ENCODE measurements at regions not wholly inside any gene's neighbourhood (a gene's known extent, or its start where the extent isn't known, plus 50 kb on each side); places are given as distances from the start of the nearest gene placed in this dataset.

- Mint-ChIP-seq H3K4me1 (no peaks in the 10 kb centered on the region), H3K27ac (no peak overlapping the region), H3K36me3 (no peaks in the 10 kb centered on the region), H3K4me3 (no peak overlapping the region), H3K9me3 (no peaks in the 10 kb centered on the region), H3K27me3 (no peaks in the 10 kb centered on the region)
- POLR2A ChIA-PET, result no interaction called here
- Histone ChIP-seq H3K27me3 (replicated peaks in 1 of 2; ENCODE audit: control insufficient read depth in 2 of 2, extremely low read depth in 1 of 2, insufficient read depth in 2 of 2, low read length in 1 of 2) (no peaks in the 10 kb centered on the region), H3K4me1 (ENCODE audit: control insufficient read depth in 1 of 2, extremely low read depth in 1 of 2, insufficient read depth in 2 of 2, low read length in 2 of 2) (no peaks in the 10 kb centered on the region), H3K9me3 (no peaks in the 10 kb centered on the region), H3K4me3 (ENCODE audit: control insufficient read depth in 1 of 2, extremely low read depth in 1 of 2, low read length in 1 of 2) (no peak overlapping the region), H3K36me3 (ENCODE audit: control insufficient read depth in 2 of 2, extremely low read depth in 1 of 2, insufficient read depth in 1 of 2, low read length in 1 of 2) (no peaks in the 10 kb centered on the region), H3K27ac (ENCODE audit: low read length) (no peak overlapping the region)
- ATAC-seq (replicated peaks in 1 of 4) (no peak), DNase-seq (no peak)
- CTCF ChIA-PET, result interaction anchor here in 1 of 2 donors (0.6 kb wide), 1 partner anchor 20 kb away, joined by 4 read pairs; no protein-coding TSS in a partner anchor
Measured at GRCh38 chr13:104251931-104252330, 1185.7 kb upstream of the SLC10A2 start.

- Histone ChIP-seq H3K9me3 (no peaks in the 10 kb centered on the region), H3K36me3 (ENCODE audit: control insufficient read depth in 2 of 2, extremely low read depth in 1 of 2, insufficient read depth in 1 of 2, low read length in 1 of 2) (no peaks in the 10 kb centered on the region), H3K27ac (ENCODE audit: low read length) (no peak overlapping the region), H3K4me3 (ENCODE audit: control insufficient read depth in 1 of 2, extremely low read depth in 1 of 2, low read length in 1 of 2) (no peak overlapping the region), H3K27me3 (replicated peaks in 1 of 2; ENCODE audit: control insufficient read depth in 2 of 2, extremely low read depth in 1 of 2, insufficient read depth in 2 of 2, low read length in 1 of 2) (no peaks in the 10 kb centered on the region), H3K4me1 (ENCODE audit: control insufficient read depth in 1 of 2, extremely low read depth in 1 of 2, insufficient read depth in 2 of 2, low read length in 2 of 2) (no peaks in the 10 kb centered on the region)
- no peak overlapping the region for H3K4me3 Mint-ChIP-seq
- H3K27ac Mint-ChIP-seq, result no peak overlapping the region
- H3K27me3 Mint-ChIP-seq, result no peaks in the 10 kb centered on the region
- no peak for ATAC-seq (replicated peaks in 1 of 4)
- no peak for DNase-seq
- POLR2A ChIA-PET, result no interaction called here
- H3K4me1 Mint-ChIP-seq, result no peaks in the 10 kb centered on the region
- H3K9me3 Mint-ChIP-seq, result peaks cover 0 to 2% (median 0%) of the 10 kb centered on the region in 3 donors
- H3K36me3 Mint-ChIP-seq, result no peaks in the 10 kb centered on the region
- CTCF ChIA-PET, result no interaction called here
Measured at GRCh38 chr13:104246955-104247354, 1180.7 kb upstream of the SLC10A2 start.

GRCh38 chr13:104206450-104207044, 1140.3 kb upstream of the SLC10A2 start:
- CTCF ChIA-PET, result no interaction called here
- ATAC-seq (replicated peaks in 1 of 4) (no peak), DNase-seq (no peak)
- Histone ChIP-seq H3K27me3 (replicated peaks in 1 of 2; ENCODE audit: control insufficient read depth in 2 of 2, extremely low read depth in 1 of 2, insufficient read depth in 2 of 2, low read length in 1 of 2) (no peaks in the 10 kb centered on the region), H3K27ac (ENCODE audit: low read length) (no peak overlapping the region), H3K36me3 (ENCODE audit: control insufficient read depth in 2 of 2, extremely low read depth in 1 of 2, insufficient read depth in 1 of 2, low read length in 1 of 2) (no peaks in the 10 kb centered on the region), H3K9me3 (no peaks in the 10 kb centered on the region), H3K4me3 (ENCODE audit: control insufficient read depth in 1 of 2, extremely low read depth in 1 of 2, low read length in 1 of 2) (no peak overlapping the region), H3K4me1 (ENCODE audit: control insufficient read depth in 1 of 2, extremely low read depth in 1 of 2, insufficient read depth in 2 of 2, low read length in 2 of 2) (no peaks in the 10 kb centered on the region)
- Mint-ChIP-seq H3K27ac (no peak overlapping the region), H3K9me3 (peaks cover 5 to 12% (median 6%) of the 10 kb centered on the region in 3 donors), H3K27me3 (no peaks in the 10 kb centered on the region), H3K4me1 (no peaks in the 10 kb centered on the region), H3K36me3 (no peaks in the 10 kb centered on the region), H3K4me3 (no peak overlapping the region)
- POLR2A ChIA-PET, result no interaction called here
- WGBS (ENCODE audit: insufficient coverage), result 92% methylated on average over 2 of the region's 6 CpGs

GRCh38 chr13:104204177-104204576, 1138.0 kb upstream of the SLC10A2 start:
- Histone ChIP-seq H3K4me1 (ENCODE audit: control insufficient read depth in 1 of 2, extremely low read depth in 1 of 2, insufficient read depth in 2 of 2, low read length in 2 of 2) (no peaks in the 10 kb centered on the region), H3K36me3 (ENCODE audit: control insufficient read depth in 2 of 2, extremely low read depth in 1 of 2, insufficient read depth in 1 of 2, low read length in 1 of 2) (no peaks in the 10 kb centered on the region), H3K27ac (ENCODE audit: low read length) (no peak overlapping the region), H3K9me3 (no peaks in the 10 kb centered on the region), H3K4me3 (ENCODE audit: control insufficient read depth in 1 of 2, extremely low read depth in 1 of 2, low read length in 1 of 2) (no peak overlapping the region), H3K27me3 (replicated peaks in 1 of 2; ENCODE audit: control insufficient read depth in 2 of 2, extremely low read depth in 1 of 2, insufficient read depth in 2 of 2, low read length in 1 of 2) (no peaks in the 10 kb centered on the region)
- H3K4me3 Mint-ChIP-seq, result no peak overlapping the region
- ChIA-PET CTCF (no interaction called here), POLR2A (interaction anchor here in 1 of 2 donors (0.7 kb wide), 1 partner anchor 138 kb away, joined by 3 read pairs; no protein-coding TSS in a partner anchor)
- ATAC-seq (replicated peaks in 1 of 4), result no peak
- WGBS (ENCODE audit: insufficient coverage), result no CpG with 5 or more reads among the region's 2 CpGs
- no peaks in the 10 kb centered on the region for H3K4me1 Mint-ChIP-seq
- no peaks in the 10 kb centered on the region for H3K27me3 Mint-ChIP-seq
- H3K27ac Mint-ChIP-seq, result no peak overlapping the region
- H3K36me3 Mint-ChIP-seq, result no peaks in the 10 kb centered on the region
- H3K9me3 Mint-ChIP-seq, result peaks cover 5 to 12% (median 6%) of the 10 kb centered on the region in 3 donors
- DNase-seq, result no peak

GRCh38 chr13:104198801-104199200, 1132.6 kb upstream of the SLC10A2 start:
- Histone ChIP-seq H3K27ac (ENCODE audit: low read length) (no peak overlapping the region), H3K36me3 (ENCODE audit: control insufficient read depth in 2 of 2, extremely low read depth in 1 of 2, insufficient read depth in 1 of 2, low read length in 1 of 2) (no peaks in the 10 kb centered on the region), H3K27me3 (replicated peaks in 1 of 2; ENCODE audit: control insufficient read depth in 2 of 2, extremely low read depth in 1 of 2, insufficient read depth in 2 of 2, low read length in 1 of 2) (no peaks in the 10 kb centered on the region), H3K4me3 (ENCODE audit: control insufficient read depth in 1 of 2, extremely low read depth in 1 of 2, low read length in 1 of 2) (no peak overlapping the region), H3K9me3 (no peaks in the 10 kb centered on the region), H3K4me1 (ENCODE audit: control insufficient read depth in 1 of 2, extremely low read depth in 1 of 2, insufficient read depth in 2 of 2, low read length in 2 of 2) (no peaks in the 10 kb centered on the region)
- no peaks in the 10 kb centered on the region for H3K27me3 Mint-ChIP-seq
- H3K36me3 Mint-ChIP-seq, result no peaks in the 10 kb centered on the region
- H3K9me3 Mint-ChIP-seq, result peaks cover 0 to 9% (median 7%) of the 10 kb centered on the region in 3 donors
- no peak for ATAC-seq (replicated peaks in 1 of 4)
- no peak overlapping the region for H3K4me3 Mint-ChIP-seq
- H3K27ac Mint-ChIP-seq, result no peak overlapping the region
- ChIA-PET POLR2A (interaction anchor here in 1 of 2 donors (0.8 kb wide), 1 partner anchor 1578 kb away, joined by 3 read pairs; no protein-coding TSS in a partner anchor), CTCF (no interaction called here)
- WGBS (ENCODE audit: insufficient coverage), result no CpG with 5 or more reads among the region's 1 CpG
- DNase-seq, result no peak
- no peaks in the 10 kb centered on the region for H3K4me1 Mint-ChIP-seq

- H3K27ac ChIP-seq (ENCODE audit: low read length), result no peak overlapping the region
- POLR2A ChIA-PET, result no interaction called here
- DNase-seq (no peak), ATAC-seq (replicated peaks in 1 of 4) (no peak)
- Mint-ChIP-seq H3K36me3 (no peaks in the 10 kb centered on the region), H3K27me3 (no peaks in the 10 kb centered on the region), H3K27ac (no peak overlapping the region), H3K4me3 (no peak overlapping the region), H3K4me1 (no peaks in the 10 kb centered on the region), H3K9me3 (peaks cover 0 to 9% (median 7%) of the 10 kb centered on the region in 3 donors)
- CTCF ChIA-PET, result no interaction called here
- WGBS (ENCODE audit: insufficient coverage), result no CpG with 5 or more reads among the region's 5 CpGs
- no peaks in the 10 kb centered on the region for H3K27me3 ChIP-seq (replicated peaks in 1 of 2; ENCODE audit: control insufficient read depth in 2 of 2, extremely low read depth in 1 of 2, insufficient read depth in 2 of 2, low read length in 1 of 2)
- no peaks in the 10 kb centered on the region for H3K36me3 ChIP-seq (ENCODE audit: control insufficient read depth in 2 of 2, extremely low read depth in 1 of 2, insufficient read depth in 1 of 2, low read length in 1 of 2)
- no peak overlapping the region for H3K4me3 ChIP-seq (ENCODE audit: control insufficient read depth in 1 of 2, extremely low read depth in 1 of 2, low read length in 1 of 2)
- H3K4me1 ChIP-seq (ENCODE audit: control insufficient read depth in 1 of 2, extremely low read depth in 1 of 2, insufficient read depth in 2 of 2, low read length in 2 of 2), result no peaks in the 10 kb centered on the region
- no peaks in the 10 kb centered on the region for H3K9me3 ChIP-seq
Measured at GRCh38 chr13:104196611-104197010, 1130.4 kb upstream of the SLC10A2 start.
